Neuronal stem cell (in vitro differentiated cells): ENCODE measurements at regions not wholly inside any gene's neighbourhood (a gene's known extent, or its start where the extent isn't known, plus 50 kb on each side); places are given as distances from the start of the nearest gene placed in this dataset.

ENCODE experiments used
- DNase-seq: peaks from one replicate; pipeline ENCODE4 v3.0.0-alpha.2; 2013; ENCODE audit warnings: low spot score
- H2AFZ ChIP-seq: one replicate; pipeline ENCODE4 v1.6.1; 2013; ENCODE audit warnings: mild to moderate bottlenecking, low read length, inconsistent platforms
- H2AK5ac ChIP-seq: 2 replicates; pipeline ENCODE4 v1.6.1; 2013; ENCODE audit warnings: low read depth, mild to moderate bottlenecking, inconsistent platforms, low read length, moderate library complexity, mixed read lengths
- H2BK120ac ChIP-seq: 2 replicates; pipeline ENCODE4 v1.6.1; 2013; ENCODE audit warnings: low read depth, mild to moderate bottlenecking, inconsistent platforms, low read length, moderate library complexity, mixed read lengths
- H2BK12ac ChIP-seq: one replicate; pipeline ENCODE4 v1.6.1; 2013; ENCODE audit warnings: low read length, inconsistent platforms
- H2BK15ac ChIP-seq: 2 replicates; pipeline ENCODE4 v1.6.1; 2013; ENCODE audit warnings: mild to moderate bottlenecking, low read length, inconsistent platforms, mixed read lengths
- H2BK5ac ChIP-seq: one replicate; pipeline ENCODE4 v1.6.1; 2013; ENCODE audit warnings: inconsistent platforms, mild to moderate bottlenecking, low read length, moderate library complexity
- H3K14ac ChIP-seq: one replicate; pipeline ENCODE4 v1.6.1; 2013; ENCODE audit warnings: low read length, inconsistent platforms
- H3K18ac ChIP-seq: 2 replicates; pipeline ENCODE4 v1.6.1; 2013; ENCODE audit warnings: low read length, inconsistent platforms
- H3K23ac ChIP-seq: 2 replicates; pipeline ENCODE4 v1.6.1; 2013; ENCODE audit warnings: low read depth, mild to moderate bottlenecking, mixed read lengths, low read length, inconsistent platforms; ENCODE audit not compliant: poor library complexity
- H3K27ac ChIP-seq: replicated peaks from 3 replicates; pipeline ENCODE4 v1.5.1; 2013; ENCODE audit warnings: low read length, inconsistent platforms
- H3K27me3 ChIP-seq, 3 experiments: 2 replicates each; pipeline ENCODE4 v1.6.1; 2013; ENCODE audit warnings: low read length in 3 of 3, mild to moderate bottlenecking in 2 of 3, inconsistent platforms in 1 of 3, low read depth in 1 of 3, mixed read lengths in 1 of 3, moderate library complexity in 1 of 3; ENCODE audit not compliant: control insufficient read depth in 3 of 3, insufficient read depth in 3 of 3
- H3K36me3 ChIP-seq, 2 donors: replicated peaks in 1 of 2; 2 replicates each; pipeline ENCODE4 v1.6.1; 2013; ENCODE audit warnings: low read length in 2 of 2; ENCODE audit not compliant: control insufficient read depth in 2 of 2, insufficient read depth in 2 of 2
- H3K4ac ChIP-seq: 2 replicates; pipeline ENCODE4 v1.6.1; 2013; ENCODE audit warnings: inconsistent platforms, mild to moderate bottlenecking, low read length, moderate library complexity
- H3K4me1 ChIP-seq, 2 donors: 1 replicate in 1 of 2; 2 replicates in 1 of 2; pipeline ENCODE4 v1.6.1; 2013; ENCODE audit warnings: low read length in 2 of 2, low read depth in 1 of 2; ENCODE audit not compliant: control insufficient read depth in 2 of 2, insufficient read depth in 1 of 2
- H3K4me2 ChIP-seq: one replicate; pipeline ENCODE4 v1.6.1; 2013; ENCODE audit warnings: mild to moderate bottlenecking, low read length, inconsistent platforms; ENCODE audit not compliant: insufficient read depth, poor library complexity, severe bottlenecking
- H3K4me3 ChIP-seq, 2 donors: 2 replicates each; pipeline ENCODE4 v1.5.1; 2013; ENCODE audit warnings: low read length in 2 of 2, mild to moderate bottlenecking in 2 of 2, inconsistent platforms in 1 of 2, moderate library complexity in 1 of 2
- H3K79me1 ChIP-seq: one replicate; pipeline ENCODE4 v1.6.1; 2013; ENCODE audit warnings: low read depth, mild to moderate bottlenecking, inconsistent platforms, low read length, moderate library complexity
- H3K9ac ChIP-seq: one replicate; pipeline ENCODE4 v1.6.1; 2013; ENCODE audit warnings: mild to moderate bottlenecking, low read depth, low read length, inconsistent platforms; ENCODE audit not compliant: poor library complexity
- H3K9me3 ChIP-seq, 2 donors: replicated peaks in 1 of 2; 2 replicates each; pipeline versions ENCODE3 to v1.6.1; 2013; ENCODE audit warnings: low read length in 2 of 2, mild to moderate bottlenecking in 2 of 2, inconsistent platforms in 1 of 2, low read depth in 1 of 2, mixed read lengths in 1 of 2, moderate library complexity in 1 of 2; ENCODE audit not compliant: control insufficient read depth in 2 of 2, insufficient read depth in 1 of 2
- H4K8ac ChIP-seq: one replicate; pipeline ENCODE4 v1.6.1; 2013; ENCODE audit warnings: low read depth, mild to moderate bottlenecking, inconsistent platforms, low read length, moderate library complexity
- H4K91ac ChIP-seq: one replicate; pipeline ENCODE4 v1.6.1; 2013; ENCODE audit warnings: low read length, low read depth, mild to moderate bottlenecking, inconsistent platforms; ENCODE audit not compliant: poor library complexity
- whole genome bisulfite sequencing, 2 donors: extraction: QIAGEN DNeasy Blood & Tissue Kit; methylation state at CpG; one replicate each; pipeline ENCODE4 v1.1.7; 2013; ENCODE audit warnings: missing lambda C conversion rate in 2 of 2, mixed read lengths in 1 of 2; ENCODE audit not compliant: insufficient read length in 2 of 2, insufficient replicate concordance in 1 of 2; ENCODE audit errors: extremely low coverage in 2 of 2; 5-methylcytosine and 5-hydroxymethylcytosine counted together

GRCh38 chr16:54213322-54213721 is 73.3 kb downstream of the IRX3 start:
- no peak overlapping the region for H3K14ac ChIP-seq
- no peak overlapping the region for H3K4me3 ChIP-seq
- no peak overlapping the region for H3K4me2 ChIP-seq
- H3K27me3 ChIP-seq = peaks cover 0 to 8% (median 0%) of the 10 kb centered on the region in 3 experiments
- H3K23ac ChIP-seq = no peak overlapping the region
- no peak overlapping the region for H4K91ac ChIP-seq
- H2AFZ ChIP-seq = no peak overlapping the region
- no peak overlapping the region for H2BK12ac ChIP-seq
- H3K4ac ChIP-seq = no peak overlapping the region
- H2BK15ac ChIP-seq = no peak overlapping the region
- no peaks in the 10 kb centered on the region for H3K79me1 ChIP-seq
- DNase-seq = no peak
- WGBS, 2 donors = no CpG with 5 or more reads among the region's 4 CpGs
- H2BK5ac ChIP-seq = no peak overlapping the region
- no peak overlapping the region for H3K27ac ChIP-seq
- no peak overlapping the region for H3K18ac ChIP-seq
- no peaks in the 10 kb centered on the region for H3K9me3 ChIP-seq
- H4K8ac ChIP-seq = no peak overlapping the region
- no peak overlapping the region for H2BK120ac ChIP-seq
- peaks cover 0 to 2% of the 10 kb centered on the region in 2 donors for H3K4me1 ChIP-seq
- no peaks in the 10 kb centered on the region for H3K36me3 ChIP-seq
- no peak overlapping the region for H3K9ac ChIP-seq
- H2AK5ac ChIP-seq = no peak overlapping the region

DNA sequence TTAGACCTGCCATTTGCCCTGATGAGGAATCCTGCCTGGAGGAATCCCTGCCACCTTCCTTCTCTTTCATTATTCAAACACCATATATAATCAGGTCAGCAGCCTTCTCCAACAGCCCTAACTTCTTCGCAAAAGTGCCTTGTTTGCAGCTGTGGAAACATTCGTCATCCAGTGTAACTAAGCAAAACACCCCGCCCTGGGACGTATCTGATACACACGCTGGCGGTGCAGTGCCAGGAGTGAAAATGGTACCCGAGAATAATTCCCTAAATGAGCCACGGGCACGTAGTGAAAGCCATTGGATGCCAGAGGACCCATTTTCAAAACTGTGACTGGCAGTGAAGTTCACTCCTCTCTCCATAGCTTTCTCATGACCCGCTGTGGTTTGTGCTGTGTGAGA is 73.7 kb downstream of the IRX3 start:
- no peak for DNase-seq
- WGBS, 2 donors = no CpG with 5 or more reads among the region's 10 CpGs
- H3K27me3 ChIP-seq = peaks cover 0 to 8% (median 0%) of the 10 kb centered on the region in 3 experiments

DNA sequence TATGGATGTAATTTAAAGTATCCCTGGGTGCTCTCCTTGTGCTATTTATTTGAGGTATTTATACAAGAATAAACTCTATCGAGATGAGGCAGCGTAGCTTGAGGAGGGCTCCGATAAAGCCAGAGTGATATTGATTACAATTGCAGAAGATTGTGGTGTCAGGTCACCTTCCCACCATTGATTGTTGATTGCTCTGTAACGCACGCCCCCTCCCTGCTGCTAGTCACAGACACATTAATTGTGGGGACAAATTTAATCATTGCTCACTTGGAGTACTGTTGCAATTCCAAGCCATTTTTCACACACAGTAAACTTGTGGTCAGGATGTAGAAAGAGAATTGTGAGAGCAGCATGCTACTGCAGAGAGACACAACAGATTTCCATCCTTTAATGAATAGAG is 75.4 kb downstream of the IRX3 start:
- no peak overlapping the region for H2BK15ac ChIP-seq
- no peak overlapping the region for H2AK5ac ChIP-seq
- H3K18ac ChIP-seq = no peak overlapping the region
- no peak overlapping the region for H4K8ac ChIP-seq
- peaks cover 0 to 2% of the 10 kb centered on the region in 2 donors for H3K4me1 ChIP-seq
- peaks cover 0 to 13% (median 0%) of the 10 kb centered on the region in 3 experiments for H3K27me3 ChIP-seq
- H2BK12ac ChIP-seq = no peak overlapping the region
- no peaks in the 10 kb centered on the region for H3K9me3 ChIP-seq
- H3K23ac ChIP-seq = no peak overlapping the region
- H3K4me2 ChIP-seq = no peak overlapping the region
- no peak overlapping the region for H3K27ac ChIP-seq
- no peak overlapping the region for H2BK120ac ChIP-seq
- no peak overlapping the region for H2AFZ ChIP-seq
- no peak overlapping the region for H3K4me3 ChIP-seq
- H4K91ac ChIP-seq = no peak overlapping the region
- H3K4ac ChIP-seq = no peak overlapping the region
- no peak overlapping the region for H3K9ac ChIP-seq
- H2BK5ac ChIP-seq = no peak overlapping the region
- DNase-seq = no peak
- H3K79me1 ChIP-seq = no peaks in the 10 kb centered on the region
- no CpG with 5 or more reads among the region's 5 CpGs for WGBS, 2 donors
- no peak overlapping the region for H3K14ac ChIP-seq
- no peaks in the 10 kb centered on the region for H3K36me3 ChIP-seq

More for the DNA sequence above, 73.7 kb downstream of the IRX3 start:
- H2BK120ac ChIP-seq = no peak overlapping the region
- H3K4me3 ChIP-seq = no peak overlapping the region
- H2BK5ac ChIP-seq = no peak overlapping the region
- no peak overlapping the region for H4K8ac ChIP-seq
- H3K27ac ChIP-seq = no peak overlapping the region
- H3K23ac ChIP-seq = no peak overlapping the region
- H3K9ac ChIP-seq = no peak overlapping the region
- H3K79me1 ChIP-seq = no peaks in the 10 kb centered on the region
- no peak overlapping the region for H2BK15ac ChIP-seq
- H3K4ac ChIP-seq = no peak overlapping the region
- H3K36me3 ChIP-seq = no peaks in the 10 kb centered on the region
- no peak overlapping the region for H3K18ac ChIP-seq
- no peak overlapping the region for H3K4me2 ChIP-seq
- no peak overlapping the region for H4K91ac ChIP-seq
- H2BK12ac ChIP-seq = no peak overlapping the region
- no peak overlapping the region for H2AK5ac ChIP-seq
- H2AFZ ChIP-seq = no peak overlapping the region
- no peak overlapping the region for H3K14ac ChIP-seq
- H3K9me3 ChIP-seq = no peaks in the 10 kb centered on the region
- H3K4me1 ChIP-seq = peaks cover 0 to 2% of the 10 kb centered on the region in 2 donors

DNA sequence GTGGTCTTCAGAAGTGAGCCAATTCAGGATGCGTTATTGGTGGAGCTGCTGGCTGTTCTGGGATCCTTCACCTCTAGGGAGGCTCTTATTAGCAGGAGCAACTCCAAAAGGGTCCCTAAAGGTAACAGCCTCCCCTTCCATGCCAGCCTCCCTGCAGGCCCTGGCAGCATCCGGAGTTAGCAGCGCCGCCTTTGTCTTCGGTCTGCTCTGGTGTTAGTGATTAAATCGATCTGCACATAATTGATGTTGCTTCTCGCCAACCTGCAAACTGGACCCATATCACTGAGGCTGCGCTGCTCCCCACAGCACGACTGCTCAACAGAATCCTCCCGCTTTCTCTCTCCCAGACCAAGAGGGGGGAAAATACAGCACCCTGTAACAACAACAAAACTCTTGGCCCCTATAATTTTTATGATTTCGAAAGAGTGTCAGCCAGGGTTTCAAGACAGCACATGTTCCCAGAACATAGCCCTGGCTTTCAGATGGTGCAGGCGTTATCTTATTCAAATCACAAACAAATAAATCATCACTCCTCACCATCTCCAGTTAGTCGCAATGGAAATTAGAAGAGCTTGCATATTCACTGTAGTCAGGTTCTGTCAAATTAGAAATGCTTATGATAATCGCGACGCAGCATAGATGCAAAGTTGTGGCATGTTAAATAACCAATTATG is 76.0 kb downstream of the IRX3 start:
- H2AFZ ChIP-seq = no peak overlapping the region
- no peak overlapping the region for H2AK5ac ChIP-seq
- WGBS, 2 donors = no CpG with 5 or more reads among the region's 16 CpGs
- H3K36me3 ChIP-seq = no peaks in the 10 kb centered on the region
- H3K4me3 ChIP-seq = no peak overlapping the region
- no peak overlapping the region for H2BK5ac ChIP-seq
- H3K9ac ChIP-seq = no peak overlapping the region
- peaks cover 0 to 2% of the 10 kb centered on the region in 2 donors for H3K4me1 ChIP-seq
- no peak for DNase-seq
- no peaks in the 10 kb centered on the region for H3K9me3 ChIP-seq
- no peak overlapping the region for H3K18ac ChIP-seq
- H2BK120ac ChIP-seq = no peak overlapping the region
- H3K27me3 ChIP-seq = peaks cover 0 to 13% (median 0%) of the 10 kb centered on the region in 3 experiments
- no peak overlapping the region for H3K4ac ChIP-seq
- no peak overlapping the region for H3K23ac ChIP-seq
- H2BK12ac ChIP-seq = no peak overlapping the region
- H3K79me1 ChIP-seq = no peaks in the 10 kb centered on the region
- no peak overlapping the region for H3K14ac ChIP-seq
- H3K4me2 ChIP-seq = no peak overlapping the region
- H2BK15ac ChIP-seq = no peak overlapping the region
- H4K8ac ChIP-seq = no peak overlapping the region
- no peak overlapping the region for H4K91ac ChIP-seq
- H3K27ac ChIP-seq = no peak overlapping the region
